ENCODE measurements at regions not wholly inside any gene's neighbourhood (a gene's known extent, or its start where the extent isn't known, plus 50 kb on each side); places are given as distances from the start of the nearest gene placed in this dataset.

DNA sequence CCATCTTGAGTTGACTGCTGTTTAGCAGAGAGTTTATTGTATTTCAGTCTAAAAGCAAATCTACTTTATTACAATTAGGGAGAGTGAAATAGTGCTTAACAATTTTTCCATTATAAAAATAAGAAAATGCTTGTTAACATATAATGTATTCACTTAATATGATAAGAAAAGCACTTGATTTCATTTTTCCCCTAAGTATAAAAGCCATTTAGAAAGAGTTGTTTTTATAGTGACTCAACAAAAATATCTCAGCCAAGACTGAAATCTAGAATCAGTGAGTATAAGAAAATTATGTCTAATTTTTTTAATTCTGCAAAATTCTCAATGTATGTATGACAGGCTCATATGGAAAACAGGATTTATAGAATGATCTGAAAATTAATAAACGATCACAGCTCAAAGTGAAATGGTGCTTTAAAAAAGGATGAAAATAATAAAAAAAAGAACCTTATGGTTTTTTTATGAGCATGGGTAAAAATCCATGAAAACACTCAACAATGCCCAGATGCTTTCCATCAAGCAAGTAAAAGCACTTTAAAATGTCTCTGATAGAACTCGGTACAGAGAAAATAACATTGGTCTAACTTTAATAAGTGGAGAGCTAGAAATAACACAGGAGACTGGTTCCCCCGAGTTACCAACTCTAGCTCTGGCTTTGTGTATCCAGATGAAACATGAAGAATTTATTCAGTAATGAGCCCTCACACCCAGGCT is 1057.8 kb upstream of the WWC1 start:
- TF ChIP-seq, protein P1, sequence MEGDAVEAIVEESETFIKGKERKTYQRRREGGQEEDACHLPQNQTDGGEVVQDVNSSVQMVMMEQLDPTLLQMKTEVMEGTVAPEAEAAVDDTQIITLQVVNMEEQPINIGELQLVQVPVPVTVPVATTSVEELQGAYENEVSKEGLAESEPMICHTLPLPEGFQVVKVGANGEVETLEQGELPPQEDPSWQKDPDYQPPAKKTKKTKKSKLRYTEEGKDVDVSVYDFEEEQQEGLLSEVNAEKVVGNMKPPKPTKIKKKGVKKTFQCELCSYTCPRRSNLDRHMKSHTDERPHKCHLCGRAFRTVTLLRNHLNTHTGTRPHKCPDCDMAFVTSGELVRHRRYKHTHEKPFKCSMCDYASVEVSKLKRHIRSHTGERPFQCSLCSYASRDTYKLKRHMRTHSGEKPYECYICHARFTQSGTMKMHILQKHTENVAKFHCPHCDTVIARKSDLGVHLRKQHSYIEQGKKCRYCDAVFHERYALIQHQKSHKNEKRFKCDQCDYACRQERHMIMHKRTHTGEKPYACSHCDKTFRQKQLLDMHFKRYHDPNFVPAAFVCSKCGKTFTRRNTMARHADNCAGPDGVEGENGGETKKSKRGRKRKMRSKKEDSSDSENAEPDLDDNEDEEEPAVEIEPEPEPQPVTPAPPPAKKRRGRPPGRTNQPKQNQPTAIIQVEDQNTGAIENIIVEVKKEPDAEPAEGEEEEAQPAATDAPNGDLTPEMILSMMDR (IDR thresholded peaks at IDR 0.05), result no peak
- no peak for TF ChIP-seq POLR2A (IDR thresholded peaks at IDR 0.05)

Measured in thyroid gland (tissue), 4 donors.